ENCODE measurements at regions not wholly inside any gene's neighbourhood (a gene's known extent, or its start where the extent isn't known, plus 50 kb on each side); places are given as distances from the start of the nearest gene placed in this dataset.

- no TSS peak for BruUV-seq (replicated peaks)
- POLR2A ChIA-PET = no interaction called here
These were observed 124.9 kb upstream of the ZCCHC13 start for GRCh38 chrX:74179071-74179470.

DNA sequence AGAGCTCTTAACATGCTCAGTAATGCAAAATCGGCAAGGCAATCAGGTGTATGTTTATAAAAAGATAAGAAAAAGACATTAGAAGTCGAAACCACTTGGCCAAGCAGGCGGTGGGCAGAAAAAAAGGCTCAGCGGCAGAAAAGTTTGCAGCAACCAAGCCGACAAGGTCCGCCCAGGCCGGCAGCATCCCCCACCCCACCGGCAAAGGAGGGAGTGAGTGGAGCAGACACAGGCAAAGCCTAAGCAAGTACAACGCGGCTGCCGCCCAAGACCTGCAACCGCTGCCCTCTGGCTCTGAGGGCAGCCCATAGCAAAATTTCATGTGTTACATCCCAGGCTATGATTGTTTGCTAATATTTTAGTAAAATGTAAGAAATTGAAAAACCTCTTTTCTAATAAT lies 125.4 kb upstream of the ZCCHC13 start:
- no peak overlapping the region for H2AFZ ChIP-seq (ENCODE audit: low read length)
- POLR2A ChIA-PET = no interaction called here
- DNase-seq (ENCODE audit: low spot score) = no peak
- no peak for TF ChIP-seq EZH2phosphoT487 (IDR thresholded peaks at IDR 0.05; ENCODE audit: borderline replicate concordance, low read depth, low read length)
- TF ChIP-seq, protein P1, sequence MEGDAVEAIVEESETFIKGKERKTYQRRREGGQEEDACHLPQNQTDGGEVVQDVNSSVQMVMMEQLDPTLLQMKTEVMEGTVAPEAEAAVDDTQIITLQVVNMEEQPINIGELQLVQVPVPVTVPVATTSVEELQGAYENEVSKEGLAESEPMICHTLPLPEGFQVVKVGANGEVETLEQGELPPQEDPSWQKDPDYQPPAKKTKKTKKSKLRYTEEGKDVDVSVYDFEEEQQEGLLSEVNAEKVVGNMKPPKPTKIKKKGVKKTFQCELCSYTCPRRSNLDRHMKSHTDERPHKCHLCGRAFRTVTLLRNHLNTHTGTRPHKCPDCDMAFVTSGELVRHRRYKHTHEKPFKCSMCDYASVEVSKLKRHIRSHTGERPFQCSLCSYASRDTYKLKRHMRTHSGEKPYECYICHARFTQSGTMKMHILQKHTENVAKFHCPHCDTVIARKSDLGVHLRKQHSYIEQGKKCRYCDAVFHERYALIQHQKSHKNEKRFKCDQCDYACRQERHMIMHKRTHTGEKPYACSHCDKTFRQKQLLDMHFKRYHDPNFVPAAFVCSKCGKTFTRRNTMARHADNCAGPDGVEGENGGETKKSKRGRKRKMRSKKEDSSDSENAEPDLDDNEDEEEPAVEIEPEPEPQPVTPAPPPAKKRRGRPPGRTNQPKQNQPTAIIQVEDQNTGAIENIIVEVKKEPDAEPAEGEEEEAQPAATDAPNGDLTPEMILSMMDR (conservative IDR thresholded peaks at IDR 0.05; ENCODE audit: low read length) = no peak
- no peak overlapping the region for H3K27ac ChIP-seq (ENCODE audit: low read depth, low read length, poor library complexity, severe bottlenecking)
- no peaks in the 10 kb centered on the region for H3K4me1 ChIP-seq (ENCODE audit: insufficient read depth, low read length, poor library complexity, severe bottlenecking)
- H3K4me3 ChIP-seq (ENCODE audit: low read depth, low read length, poor library complexity, severe bottlenecking) = no peak overlapping the region
- H4K20me1 ChIP-seq (ENCODE audit: insufficient read depth, low read length) = no peaks in the 10 kb centered on the region
- no peak overlapping the region for H3K4me2 ChIP-seq (ENCODE audit: low read length)
- BruUV-seq (replicated peaks) = no TSS peak
- CTCF ChIA-PET (ENCODE audit: unreplicated experiment) = no interaction called here
- no peaks in the 10 kb centered on the region for H3K36me3 ChIP-seq (ENCODE audit: insufficient read depth, low read length)
- H3K9me2 ChIP-seq (ENCODE audit: insufficient read depth, low read length) = no peaks in the 10 kb centered on the region
- intact Hi-C loops (cut with micrococcal nuclease; ENCODE audit: unreplicated experiment) = no loop called here
- no peaks in the 10 kb centered on the region for H3K9me3 ChIP-seq (ENCODE audit: low read length)
- H3K79me2 ChIP-seq (ENCODE audit: insufficient read depth, low read depth, low read length) = no peaks in the 10 kb centered on the region

More at GRCh38 chrX:74179071-74179470, 124.9 kb upstream of the ZCCHC13 start:
- Histone ChIP-seq H3K4me2 (ENCODE audit: low read length) (no peak overlapping the region), H3K9me2 (ENCODE audit: insufficient read depth, low read length) (no peaks in the 10 kb centered on the region), H3K9me3 (ENCODE audit: low read length) (no peaks in the 10 kb centered on the region), H3K36me3 (ENCODE audit: insufficient read depth, low read length) (no peaks in the 10 kb centered on the region), H3K4me3 (ENCODE audit: low read depth, low read length, poor library complexity, severe bottlenecking) (no peak overlapping the region), H3K27ac (ENCODE audit: low read depth, low read length, poor library complexity, severe bottlenecking) (no peak overlapping the region), H3K4me1 (ENCODE audit: insufficient read depth, low read length, poor library complexity, severe bottlenecking) (no peaks in the 10 kb centered on the region), H2AFZ (ENCODE audit: low read length) (no peak overlapping the region), H3K79me2 (ENCODE audit: insufficient read depth, low read depth, low read length) (no peaks in the 10 kb centered on the region), H4K20me1 (ENCODE audit: insufficient read depth, low read length) (no peaks in the 10 kb centered on the region)
- intact Hi-C loops (cut with micrococcal nuclease; ENCODE audit: unreplicated experiment) = no loop called here
- TF ChIP-seq, protein P1 (conservative IDR thresholded peaks at IDR 0.05; ENCODE audit: low read length) = no peak
- TF ChIP-seq EZH2phosphoT487 (IDR thresholded peaks at IDR 0.05; ENCODE audit: borderline replicate concordance, low read depth, low read length) = no peak
- CTCF ChIA-PET (ENCODE audit: unreplicated experiment) = no interaction called here
- DNase-seq (ENCODE audit: low spot score) = no peak

- H4K20me1 ChIP-seq (ENCODE audit: insufficient read depth, low read length) = no peaks in the 10 kb centered on the region
- intact Hi-C loops (cut with micrococcal nuclease; ENCODE audit: unreplicated experiment) = no loop called here
- H3K36me3 ChIP-seq (ENCODE audit: insufficient read depth, low read length) = no peaks in the 10 kb centered on the region
- TF ChIP-seq, protein P1 (conservative IDR thresholded peaks at IDR 0.05; ENCODE audit: low read length) = no peak
- TF ChIP-seq EZH2phosphoT487 (IDR thresholded peaks at IDR 0.05; ENCODE audit: borderline replicate concordance, low read depth, low read length) = no peak
- H3K4me1 ChIP-seq (ENCODE audit: insufficient read depth, low read length, poor library complexity, severe bottlenecking) = no peaks in the 10 kb centered on the region
- ChIA-PET POLR2A (no interaction called here), CTCF (ENCODE audit: unreplicated experiment) (no interaction called here)
- H2AFZ ChIP-seq (ENCODE audit: low read length) = no peak overlapping the region
- no peaks in the 10 kb centered on the region for H3K9me2 ChIP-seq (ENCODE audit: insufficient read depth, low read length)
- no peak for DNase-seq (ENCODE audit: low spot score)
- H3K4me2 ChIP-seq (ENCODE audit: low read length) = no peak overlapping the region
- BruUV-seq (replicated peaks) = no TSS peak
- H3K79me2 ChIP-seq (ENCODE audit: insufficient read depth, low read depth, low read length) = no peaks in the 10 kb centered on the region
- H3K4me3 ChIP-seq (ENCODE audit: low read depth, low read length, poor library complexity, severe bottlenecking) = no peak overlapping the region
- H3K27ac ChIP-seq (ENCODE audit: low read depth, low read length, poor library complexity, severe bottlenecking) = no peak overlapping the region
- no peaks in the 10 kb centered on the region for H3K9me3 ChIP-seq (ENCODE audit: low read length)
These were observed 132.5 kb upstream of the ZCCHC13 start for GRCh38 chrX:74171465-74171864.
